HCT116 (cell line): ENCODE measurements at regions not wholly inside any gene's neighbourhood (a gene's known extent, or its start where the extent isn't known, plus 50 kb on each side); places are given as distances from the start of the nearest gene placed in this dataset.

Source experiments
- ATAC-seq: fragments of 200-7000 bp; cut with Tn5 transposase; 2 replicates; pipeline ENCODE4 v1.9.1; 2020; ENCODE audit warnings: mild to moderate bottlenecking, moderate library complexity
- BruUV-seq: library from RNA; stranded (reverse); fragments of 400-500 nt; replicated peaks from 2 replicates; lab custom pipeline; 2021; lab: Mats Ljungman, UMichigan
- CTCF ChIA-PET: fragments of 300-600 bp; sonication (Branson Sonifier 250); formaldehyde crosslinking; loops from one replicate; lab custom pipeline; 2021; ENCODE audit warnings: antibody characterized with exemption; lab: Charles Lee
- POLR2A ChIA-PET: fragments of 300-600, 350-600 bp; sonication (Branson Sonifier 250); formaldehyde crosslinking; loops from one replicate; lab custom pipeline; 2021; ENCODE audit warnings: antibody characterized with exemption; lab: Charles Lee
- RAD21 ChIA-PET, 2 experiments: fragments of 300-600 bp; sonication (Branson Sonifier 250); formaldehyde crosslinking; loops; one replicate each; lab custom pipeline; 2023; ENCODE audit warnings: low total read pairs in 2 of 2; ENCODE audit not compliant: uncharacterized antibody in 2 of 2, unreplicated experiment in 2 of 2, low non-redundant PET in 1 of 2; lab: Charles Lee
- DNase-seq: peaks from one replicate; pipeline ENCODE4 v3.0.0-alpha.2; 2010; ENCODE audit warnings: low read depth, low spot score
- H2AFZ ChIP-seq: fragments of 200-600 bp; shearing (Covaris generic), sonication (generic); 2 replicates; pipeline ENCODE4 v1.6.1; 2017; ENCODE audit warnings: low read depth, mixed run types, mixed read lengths, antibody characterized with exemption, low read length; ENCODE audit not compliant: poor library complexity, severe bottlenecking
- H3K27ac ChIP-seq: 2 replicates; pipeline ENCODE4 v1.5.1; 2012; ENCODE audit warnings: low read depth, low read length
- H3K27me3 ChIP-seq: fragments of 200-600 bp; sonication (generic); 2 replicates; pipeline ENCODE4 v1.6.1; 2016; ENCODE audit warnings: mixed run types, low read length, mixed read lengths; ENCODE audit not compliant: insufficient read depth
- H3K36me3 ChIP-seq, 2 experiments: fragments of 200-500 bp in 1 of 2; fragments of 200-600 bp in 1 of 2; sonication (Bioruptor generic) in 1 of 2; sonication (generic) in 1 of 2; 2 replicates each; pipeline versions ENCODE4 v1.5.1 to v1.6.1; 2014 to 2016; ENCODE audit warnings: low read length in 2 of 2, inconsistent platforms in 1 of 2, mixed read lengths in 1 of 2, mixed run types in 1 of 2; ENCODE audit not compliant: insufficient read depth in 2 of 2, control insufficient read depth in 1 of 2
- H3K4me1 ChIP-seq, 2 experiments: fragments of 200-600 bp in 1 of 2; sonication (generic) in 1 of 2; 2 replicates each; pipeline versions ENCODE4 v1.5.1 to v1.6.1; 2012 to 2017; ENCODE audit warnings: low read length in 2 of 2, inconsistent platforms in 1 of 2, mild to moderate bottlenecking in 1 of 2, mixed read lengths in 1 of 2, mixed run types in 1 of 2, moderate library complexity in 1 of 2; ENCODE audit not compliant: insufficient read depth in 2 of 2, control insufficient read depth in 1 of 2
- H3K4me2 ChIP-seq: fragments of 200-600 bp; sonication (generic); 2 replicates; pipeline ENCODE4 v1.6.1; 2017; ENCODE audit warnings: mixed run types, low read length, mixed read lengths
- H3K4me3 ChIP-seq, 2 experiments: fragments of 200-600 bp in 1 of 2; sonication (generic) in 1 of 2; replicated peaks in 1 of 2; 2 replicates each; pipeline ENCODE4 v1.5.1; 2011 to 2016; ENCODE audit warnings: low read length in 2 of 2, control low read depth in 1 of 2, low read depth in 1 of 2, mild to moderate bottlenecking in 1 of 2, mixed read lengths in 1 of 2, mixed run types in 1 of 2
- H3K79me2 ChIP-seq: fragments of 200-600 bp; sonication (generic); 2 replicates; pipeline ENCODE4 v1.6.1; 2017; ENCODE audit warnings: mild to moderate bottlenecking, mixed run types, low read length, moderate library complexity, mixed read lengths; ENCODE audit not compliant: insufficient read depth
- H3K9ac ChIP-seq: fragments of 200-600 bp; sonication (generic); 2 replicates; pipeline ENCODE4 v1.6.1; 2016; ENCODE audit warnings: low read length, mixed read lengths
- H3K9me2 ChIP-seq: fragments of 200-600 bp; sonication (generic), shearing (Covaris generic); 2 replicates; pipeline ENCODE4 v1.6.1; 2017; ENCODE audit warnings: mixed run types, mild to moderate bottlenecking, moderate library complexity; ENCODE audit not compliant: insufficient read depth
- H3K9me3 ChIP-seq, 2 experiments: fragments of 200-500 bp in 1 of 2; fragments of 200-600 bp in 1 of 2; sonication (Bioruptor generic) in 1 of 2; sonication (generic) in 1 of 2; 2 replicates each; pipeline ENCODE4 v1.6.1; 2014 to 2017; ENCODE audit warnings: low read length in 2 of 2, mixed read lengths in 2 of 2, inconsistent platforms in 1 of 2, low read depth in 1 of 2, mild to moderate bottlenecking in 1 of 2, mixed run types in 1 of 2, moderate library complexity in 1 of 2; ENCODE audit not compliant: control insufficient read depth in 1 of 2, insufficient read depth in 1 of 2
- H4K20me1 ChIP-seq: fragments of 200-600 bp; sonication (generic), shearing (Covaris generic); 2 replicates; pipeline ENCODE4 v1.6.1; 2017; ENCODE audit warnings: mixed run types, mild to moderate bottlenecking, moderate library complexity; ENCODE audit not compliant: insufficient read depth
- CBX3 ChIP-seq: IDR thresholded peaks from 2 replicates; pipeline ENCODE4 v1.6.1; 2012; ENCODE audit warnings: low read depth
- CEBPB ChIP-seq: IDR thresholded peaks from 2 replicates; pipeline ENCODE4 v1.6.1; 2012; ENCODE audit warnings: low read depth
- EGR1 ChIP-seq: IDR thresholded peaks from 2 replicates; pipeline ENCODE4 v1.6.1; 2012; ENCODE audit warnings: low read depth
- ELF1 ChIP-seq: IDR thresholded peaks from 2 replicates; pipeline ENCODE4 v1.6.1; 2012; ENCODE audit warnings: low read depth, borderline replicate concordance
- FOSL1 ChIP-seq: IDR thresholded peaks from 2 replicates; pipeline ENCODE4 v1.6.1; 2012; ENCODE audit warnings: low read depth
- JUND ChIP-seq: IDR thresholded peaks from 2 replicates; pipeline ENCODE4 v1.6.1; 2012
- POLR2A ChIP-seq: IDR thresholded peaks from 2 replicates; pipeline ENCODE4 v1.7.0; 2011; ENCODE audit warnings: borderline replicate concordance; ENCODE audit not compliant: insufficient read depth, insufficient read length; ENCODE audit errors: extremely low read depth
- RAD21 ChIP-seq: IDR thresholded peaks from 2 replicates; pipeline ENCODE4 v1.6.1; 2012; ENCODE audit warnings: low read depth, mild to moderate bottlenecking
- SIN3A ChIP-seq: IDR thresholded peaks from 2 replicates; pipeline ENCODE4 v1.6.1; 2012; ENCODE audit warnings: low read depth
- SP1 ChIP-seq: IDR thresholded peaks from 2 replicates; pipeline ENCODE4 v1.6.1; 2012; ENCODE audit warnings: low read depth
- SRF ChIP-seq: IDR thresholded peaks from 2 replicates; pipeline ENCODE4 v1.6.1; 2012; ENCODE audit warnings: low read depth
- YY1 ChIP-seq: IDR thresholded peaks from 2 replicates; pipeline ENCODE4 v1.6.1; 2011; ENCODE audit warnings: low read length, low read depth, moderate library complexity, mild to moderate bottlenecking; ENCODE audit not compliant: insufficient replicate concordance; ENCODE audit errors: extremely low read depth
- ZBTB33 ChIP-seq: IDR thresholded peaks from 2 replicates; pipeline ENCODE4 v1.6.1; 2011; ENCODE audit warnings: mild to moderate bottlenecking, low read length, moderate library complexity; ENCODE audit not compliant: insufficient replicate concordance; ENCODE audit errors: extremely low read depth
- ZFX ChIP-seq: fragments of 450-650 bp; IDR thresholded peaks from 2 replicates; pipeline ENCODE4 v1.6.1; 2017
- intact Hi-C: fragments of 100-400 bp; cut with micrococcal nuclease; formaldehyde crosslinking; loops from 2 replicates; pipeline ENCODE4 v1.10.0; 2022
- TF ChIP-seq, protein P1 (sequence below): IDR thresholded peaks from 2 replicates; pipeline ENCODE4 v1.6.1; 2012

DNA sequence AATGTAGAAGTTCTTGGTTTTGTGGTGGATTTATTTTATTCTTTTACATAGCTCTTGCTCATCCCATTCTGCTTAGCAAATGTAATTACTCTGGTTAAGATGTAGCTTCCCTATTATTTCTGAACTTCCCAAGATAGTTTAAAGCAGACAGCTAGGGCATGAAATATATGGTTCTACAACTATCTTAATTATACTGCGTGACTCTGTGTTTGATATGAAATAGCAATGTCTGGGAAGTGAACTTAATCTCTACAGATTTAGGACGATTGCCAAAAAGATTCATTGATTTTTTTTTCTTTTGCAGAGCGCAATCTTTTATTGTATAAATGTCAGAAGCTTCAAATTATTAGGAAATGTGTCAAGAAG lies 529.3 kb upstream of the ZNF608 start:
- CTCF ChIA-PET = interaction anchor here (0.6 kb wide), 1 partner anchor 40 kb away, joined by 3 read pairs; no protein-coding TSS in a partner anchor
- no TSS peak for BruUV-seq

More for the DNA sequence above, 529.3 kb upstream of the ZNF608 start:
- no peaks in the 10 kb centered on the region for H4K20me1 ChIP-seq
- H3K4me2 ChIP-seq = no peak overlapping the region
- DNase-seq (no peak), ATAC-seq (no peak)
- no peaks in the 10 kb centered on the region for H3K27me3 ChIP-seq
- intact Hi-C loops = no loop called here
- POLR2A ChIA-PET = no interaction called here
- no peaks in the 10 kb centered on the region for H3K79me2 ChIP-seq
- peak overlapping the region; percentile 28 for H2AFZ ChIP-seq
- no peak overlapping the region for H3K4me3 ChIP-seq
- RAD21 ChIA-PET = no interaction called here
- H3K4me1 ChIP-seq = peaks cover 9 to 29% of the 10 kb centered on the region in 2 experiments
- no peak for TF ChIP-seq CBX3
- TF ChIP-seq FOSL1 = no peak
- TF ChIP-seq ZFX = no peak
- TF ChIP-seq, protein P1, sequence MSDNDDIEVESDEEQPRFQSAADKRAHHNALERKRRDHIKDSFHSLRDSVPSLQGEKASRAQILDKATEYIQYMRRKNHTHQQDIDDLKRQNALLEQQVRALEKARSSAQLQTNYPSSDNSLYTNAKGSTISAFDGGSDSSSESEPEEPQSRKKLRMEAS = no peak
- no peak for TF ChIP-seq ELF1
- TF ChIP-seq SIN3A = no peak
- no peak for TF ChIP-seq CEBPB
- TF ChIP-seq JUND = no peak
- no peak for TF ChIP-seq YY1
- no peak for TF ChIP-seq ZBTB33
- no peak for TF ChIP-seq EGR1
- TF ChIP-seq SRF = no peak
- TF ChIP-seq POLR2A = no peak
- TF ChIP-seq RAD21 = no peak
- no peak for TF ChIP-seq SP1
- no peak overlapping the region for H3K9ac ChIP-seq
- H3K9me3 ChIP-seq = no peaks in the 10 kb centered on the region
- H3K36me3 ChIP-seq = no peaks in the 10 kb centered on the region
- no peak overlapping the region for H3K27ac ChIP-seq
- no peaks in the 10 kb centered on the region for H3K9me2 ChIP-seq
